Body of pancreas (tissue), 4 donors: ENCODE measurements at regions not wholly inside any gene's neighbourhood (a gene's known extent, or its start where the extent isn't known, plus 50 kb on each side); places are given as distances from the start of the nearest gene placed in this dataset.

Source experiments
- POLR2A ChIP-seq, 3 donors: fragments of 450-650 bp; IDR thresholded peaks; one replicate each; pipeline ENCODE4 v1.6.1; 2016; ENCODE audit warnings: antibody characterized with exemption in 3 of 3, mild to moderate bottlenecking in 2 of 3
- TF ChIP-seq, protein P1 (sequence below), 7 experiments: fragments of 450-650 bp in 4 of 7; fragments of 200-600 bp in 3 of 7; sonication (generic) in 3 of 7; IDR thresholded peaks; one replicate each; pipeline ENCODE4 v1.5.1; 2016 to 2019; ENCODE audit warnings: antibody characterized with exemption in 7 of 7

DNA sequence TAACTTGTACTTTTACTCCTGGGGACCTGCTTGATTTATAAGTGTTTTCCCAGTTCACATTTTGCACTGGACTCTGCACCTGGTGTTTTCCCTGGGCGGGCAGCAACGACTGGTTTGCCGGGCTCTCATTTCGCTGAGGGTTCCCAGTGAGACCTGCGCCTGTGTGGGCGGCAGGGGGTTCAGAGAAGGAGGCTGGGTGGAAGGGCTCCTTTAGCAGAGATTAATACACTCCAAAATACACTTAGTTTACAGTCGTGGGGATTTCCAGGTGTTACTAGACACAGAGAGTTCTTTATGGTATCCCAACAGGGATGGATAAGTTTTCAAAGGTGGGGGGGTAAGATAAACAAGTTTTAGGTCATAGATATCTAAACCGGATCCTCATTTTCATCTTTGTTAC lies 53.0 kb upstream of the SHISA3 start:
- TF ChIP-seq, protein P1, sequence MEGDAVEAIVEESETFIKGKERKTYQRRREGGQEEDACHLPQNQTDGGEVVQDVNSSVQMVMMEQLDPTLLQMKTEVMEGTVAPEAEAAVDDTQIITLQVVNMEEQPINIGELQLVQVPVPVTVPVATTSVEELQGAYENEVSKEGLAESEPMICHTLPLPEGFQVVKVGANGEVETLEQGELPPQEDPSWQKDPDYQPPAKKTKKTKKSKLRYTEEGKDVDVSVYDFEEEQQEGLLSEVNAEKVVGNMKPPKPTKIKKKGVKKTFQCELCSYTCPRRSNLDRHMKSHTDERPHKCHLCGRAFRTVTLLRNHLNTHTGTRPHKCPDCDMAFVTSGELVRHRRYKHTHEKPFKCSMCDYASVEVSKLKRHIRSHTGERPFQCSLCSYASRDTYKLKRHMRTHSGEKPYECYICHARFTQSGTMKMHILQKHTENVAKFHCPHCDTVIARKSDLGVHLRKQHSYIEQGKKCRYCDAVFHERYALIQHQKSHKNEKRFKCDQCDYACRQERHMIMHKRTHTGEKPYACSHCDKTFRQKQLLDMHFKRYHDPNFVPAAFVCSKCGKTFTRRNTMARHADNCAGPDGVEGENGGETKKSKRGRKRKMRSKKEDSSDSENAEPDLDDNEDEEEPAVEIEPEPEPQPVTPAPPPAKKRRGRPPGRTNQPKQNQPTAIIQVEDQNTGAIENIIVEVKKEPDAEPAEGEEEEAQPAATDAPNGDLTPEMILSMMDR (IDR thresholded peaks at IDR 0.05) = no peak
- TF ChIP-seq POLR2A (IDR thresholded peaks at IDR 0.05) = no peak
